ENCODE measurements at regions not wholly inside any gene's neighbourhood (a gene's known extent, or its start where the extent isn't known, plus 50 kb on each side); places are given as distances from the start of the nearest gene placed in this dataset.
A peak's percentile ranks its signal among the peaks of the same experiment; 100 is the strongest.

- DNase-seq = no peak
Observed at GRCh38 chr6:105901583-105901982, 184.6 kb upstream of the PRDM1 start.

- no peak for DNase-seq
Observed at GRCh38 chr6:105900125-105900937, 185.8 kb upstream of the PRDM1 start.

GRCh38 chr6:105898286-105898685 lies 187.8 kb upstream of the PRDM1 start:
- no peak for DNase-seq

DNA sequence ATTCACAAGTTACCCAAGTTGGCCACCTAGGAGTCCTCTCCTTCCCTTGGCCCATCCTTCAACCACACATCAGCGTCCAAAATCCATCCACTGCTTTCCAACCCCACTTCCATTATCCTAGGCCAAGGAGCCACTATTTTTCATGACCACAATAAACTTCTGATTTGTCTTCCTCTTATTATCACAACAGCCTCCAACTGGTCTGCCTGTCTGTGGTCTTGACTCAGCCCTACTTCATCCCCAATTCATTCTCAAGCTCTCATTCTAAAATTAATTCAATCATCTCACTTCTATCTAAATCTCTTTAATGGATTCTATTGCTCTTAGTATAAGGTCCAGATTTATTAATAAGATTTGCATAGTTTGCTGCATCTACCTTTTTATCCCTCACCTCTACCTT lies 189.0 kb upstream of the PRDM1 start:
- no peak for DNase-seq

GRCh38 chr6:105896821-105897095 lies 189.4 kb upstream of the PRDM1 start:
- peak; percentile 12 for DNase-seq

GRCh38 chr6:105896052-105896820 lies 189.9 kb upstream of the PRDM1 start:
- DNase-seq = no peak

DNA sequence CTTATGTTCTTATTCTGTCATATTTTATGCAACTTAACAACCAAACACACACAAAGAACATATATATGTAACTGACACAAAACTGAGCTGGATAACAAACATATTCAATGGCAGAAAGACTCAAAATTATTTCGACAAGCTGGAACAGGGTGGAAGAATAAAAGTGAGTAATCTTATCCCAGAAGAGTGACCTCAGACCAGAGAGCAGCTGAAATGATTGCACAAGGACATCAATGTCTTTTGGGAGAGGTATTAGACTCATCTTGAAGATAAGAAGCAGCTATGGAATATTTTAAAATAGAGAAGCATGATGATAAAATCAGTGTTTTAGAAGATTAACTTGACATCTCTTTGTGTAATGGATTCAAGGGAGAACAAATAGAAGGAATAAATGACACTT lies 191.6 kb upstream of the PRDM1 start:
- no peak for DNase-seq

GRCh38 chr6:105893741-105894140 lies 192.4 kb upstream of the PRDM1 start:
- no peak for DNase-seq

- DNase-seq = no peak
Observed at GRCh38 chr6:105892577-105893262, 193.4 kb upstream of the PRDM1 start.

GRCh38 chr6:105890521-105891244 lies 195.5 kb upstream of the PRDM1 start:
- DNase-seq = no peak

GRCh38 chr6:105889902-105890301 lies 196.2 kb upstream of the PRDM1 start:
- no peak for DNase-seq

GRCh38 chr6:105886814-105887544 lies 199.2 kb upstream of the PRDM1 start:
- no peak for DNase-seq

DNA sequence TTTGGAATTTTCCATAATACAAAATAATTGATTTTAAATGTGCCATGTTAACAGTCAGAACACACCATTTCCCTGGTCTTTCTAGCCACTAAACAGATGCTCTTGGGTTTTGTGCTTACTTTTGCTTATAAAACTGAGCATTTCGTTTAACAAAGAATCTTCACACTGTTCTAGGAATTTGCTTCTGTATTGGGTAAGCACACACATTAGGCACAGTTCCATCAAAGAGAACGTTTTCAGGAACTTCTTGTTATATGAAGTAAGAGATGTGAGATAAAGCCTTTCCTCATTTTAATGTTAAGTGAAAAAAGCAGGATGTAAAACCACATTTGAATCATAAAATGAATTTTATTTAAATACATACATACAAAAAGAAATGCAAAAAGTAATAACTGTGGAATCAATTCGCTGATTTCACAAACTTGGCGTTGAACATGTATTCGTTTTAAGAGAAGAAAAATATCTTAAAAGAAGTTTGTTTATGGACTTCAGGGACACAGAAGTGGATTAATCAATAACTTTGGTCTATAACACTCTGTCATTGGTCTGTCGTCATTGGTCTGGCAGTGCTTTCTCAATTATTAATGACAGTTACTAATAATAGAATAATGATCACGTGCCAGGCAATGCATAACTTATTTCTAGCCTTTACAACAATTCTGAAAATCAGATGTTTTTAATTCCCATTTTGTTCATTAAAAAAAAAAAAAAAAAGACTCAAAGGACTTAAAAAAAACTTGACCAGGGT lies 199.9 kb upstream of the PRDM1 start:
- no peak for DNase-seq

GRCh38 chr6:105884426-105884825 lies 201.7 kb upstream of the PRDM1 start:
- DNase-seq = no peak

DNA sequence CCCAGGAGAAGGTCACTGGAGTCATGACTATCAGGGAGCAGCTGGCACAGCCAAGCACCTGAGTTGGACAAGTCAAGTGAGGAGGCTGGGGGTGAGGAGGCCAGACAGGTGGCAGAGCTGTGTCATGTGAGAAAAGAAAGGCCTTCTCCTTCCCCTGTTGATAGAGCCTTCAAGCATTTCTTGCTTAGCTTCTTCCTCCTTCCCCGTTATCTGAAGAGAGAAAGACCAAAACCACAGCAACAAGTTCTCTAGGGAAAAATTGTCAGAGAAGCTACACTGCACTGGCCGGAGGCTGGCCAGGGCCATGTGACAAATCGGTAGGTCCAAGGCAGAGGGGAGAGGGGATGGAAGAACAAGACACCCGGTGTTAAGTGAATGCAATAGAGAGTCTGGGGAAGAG lies 202.1 kb upstream of the PRDM1 start:
- DNase-seq = no peak

- no peak for DNase-seq
Observed at GRCh38 chr6:105882828-105883227, 203.3 kb upstream of the PRDM1 start.

DNA sequence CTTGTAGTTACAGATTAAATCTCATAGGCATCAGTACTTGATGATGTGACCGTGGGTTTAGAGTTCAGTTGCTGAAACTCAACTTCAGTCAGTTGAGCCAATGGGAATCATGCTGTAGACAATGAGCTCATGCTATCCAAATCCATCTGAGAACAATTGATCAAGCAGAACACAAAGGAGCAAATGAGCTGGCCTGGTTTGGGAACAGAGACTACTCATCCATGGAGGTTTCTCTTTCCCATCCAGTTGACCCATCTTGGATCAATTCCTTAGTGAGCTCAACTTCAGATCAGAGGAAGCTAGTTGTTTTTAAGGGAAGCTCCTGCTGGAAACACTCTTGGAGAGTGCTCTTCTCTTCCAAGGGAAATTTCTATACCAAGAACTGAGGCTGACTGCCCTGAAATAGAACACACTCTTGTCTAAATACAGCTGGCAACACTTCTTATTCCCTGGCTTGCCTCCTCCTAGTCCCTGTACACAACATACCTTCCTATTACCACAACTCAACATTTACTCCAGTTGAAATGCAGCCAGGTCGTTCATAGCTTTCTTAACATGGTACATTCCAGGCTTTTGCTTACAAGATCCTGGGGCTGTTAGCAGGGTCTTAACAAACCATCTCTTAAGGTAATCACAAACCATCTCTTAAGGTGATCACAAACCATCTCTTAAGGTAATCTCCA lies 203.9 kb upstream of the PRDM1 start:
- no peak for DNase-seq

DNA sequence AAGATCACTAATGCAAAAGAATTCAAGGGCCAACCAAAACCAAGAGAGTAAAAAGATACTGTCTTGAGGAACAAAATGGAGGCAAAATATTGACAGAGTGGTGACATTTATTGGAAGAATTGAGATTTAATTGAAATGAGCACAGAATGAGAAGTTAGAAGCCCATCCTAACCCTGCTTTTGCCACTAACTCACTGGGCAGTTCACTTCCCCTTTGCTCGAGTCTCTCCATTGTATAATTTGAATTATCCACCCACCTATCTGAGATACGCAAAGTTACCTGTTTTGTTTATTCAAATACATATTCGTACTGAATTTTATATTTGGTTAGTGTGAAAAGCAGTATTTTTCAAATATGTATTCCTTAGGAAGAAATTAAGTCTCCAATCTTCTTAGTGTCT lies 204.5 kb upstream of the PRDM1 start:
- no peak for DNase-seq

DNA sequence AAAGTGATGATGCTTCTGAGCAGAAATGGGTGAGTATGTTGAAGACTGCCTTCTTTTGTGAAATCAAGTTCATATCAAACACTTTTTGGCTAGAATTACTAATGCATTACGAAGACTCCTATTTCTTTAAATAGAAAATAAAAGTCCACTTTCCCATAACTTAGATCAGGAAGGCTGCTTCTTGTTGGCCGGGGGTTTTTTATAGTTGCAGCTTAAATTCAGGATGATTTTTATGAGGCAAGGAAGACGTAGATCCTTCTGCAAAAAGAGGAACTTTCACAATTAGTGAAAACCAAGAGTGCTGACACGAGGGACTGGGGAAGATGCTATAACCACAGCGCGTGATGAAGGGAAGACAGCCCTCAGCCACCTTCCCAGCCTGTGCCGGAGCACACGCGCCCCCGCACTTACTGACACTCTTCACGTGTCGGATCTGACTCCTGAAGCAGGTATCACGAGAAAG lies 206.1 kb upstream of the PRDM1 start:
- DNase-seq = no peak

DNA sequence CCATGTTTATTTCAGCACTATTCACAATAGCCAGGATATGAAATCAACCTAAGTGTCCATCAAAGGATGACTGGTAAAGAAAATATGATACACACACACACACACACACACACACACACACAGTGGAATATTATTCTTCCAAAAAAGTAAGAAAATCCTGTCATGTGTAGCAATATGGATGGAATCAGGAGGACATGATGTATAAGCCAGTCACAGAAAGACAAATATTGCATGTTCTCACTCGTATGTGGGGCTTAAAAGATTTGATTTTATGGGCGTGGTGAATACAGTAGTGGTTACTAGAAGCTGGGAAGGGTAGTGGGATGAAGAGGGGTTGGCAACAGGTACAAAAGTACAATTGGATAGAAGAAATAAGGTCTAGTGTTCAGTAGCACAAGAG lies 207.0 kb upstream of the PRDM1 start:
- no peak for DNase-seq

DNA sequence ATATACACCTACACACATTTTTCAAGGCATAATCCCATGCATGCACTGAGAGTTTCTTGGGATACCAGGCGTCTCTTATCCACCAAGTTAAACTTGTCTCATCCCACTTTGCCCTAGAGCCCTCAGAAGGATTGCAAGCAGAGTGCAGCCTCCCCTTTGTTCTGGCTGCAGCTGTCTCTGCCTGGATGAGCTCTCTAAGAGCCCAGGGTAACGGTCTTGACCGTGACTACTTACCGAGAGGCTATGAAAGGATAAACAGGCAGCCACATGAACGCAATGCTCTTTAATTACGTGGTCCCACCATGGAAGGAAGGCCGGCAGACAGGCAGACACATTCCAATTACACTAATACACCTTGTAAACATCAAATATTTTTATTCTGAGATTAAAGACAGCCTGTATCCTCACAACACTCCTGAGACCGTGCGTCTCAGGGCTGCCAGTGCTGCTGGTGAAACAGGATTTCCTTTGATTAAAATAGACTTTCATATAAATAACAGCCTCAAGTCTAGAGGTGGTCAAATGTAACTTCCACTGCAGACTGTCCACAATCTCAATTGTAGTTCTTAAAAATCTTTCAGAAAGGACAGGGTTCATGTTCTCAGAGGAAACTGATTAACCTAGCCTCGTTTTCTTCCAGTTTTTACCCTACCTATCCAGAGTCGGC lies 210.0 kb upstream of the PRDM1 start:
- no peak for DNase-seq
